Left lobe of liver (tissue), 2 donors: ENCODE measurements at regions not wholly inside any gene's neighbourhood (a gene's known extent, or its start where the extent isn't known, plus 50 kb on each side); places are given as distances from the start of the nearest gene placed in this dataset.

ENCODE experiments used
- ATAC-seq: fragments of 200-7000 bp; cut with Tn5 transposase; one replicate; pipeline ENCODE4 v1.9.1; 2020; ENCODE audit warnings: mild to moderate bottlenecking, moderate library complexity
- DNase-seq: peaks from one replicate; pipeline ENCODE4 v3.0.0-alpha.2; 2020; ENCODE audit warnings: low spot score
- donor health status: DM: no; HTN: no; CAD: no; lungs with moderate emphysema.
- donor health status: DM: no; HTN: yes; CAD: no.

DNA sequence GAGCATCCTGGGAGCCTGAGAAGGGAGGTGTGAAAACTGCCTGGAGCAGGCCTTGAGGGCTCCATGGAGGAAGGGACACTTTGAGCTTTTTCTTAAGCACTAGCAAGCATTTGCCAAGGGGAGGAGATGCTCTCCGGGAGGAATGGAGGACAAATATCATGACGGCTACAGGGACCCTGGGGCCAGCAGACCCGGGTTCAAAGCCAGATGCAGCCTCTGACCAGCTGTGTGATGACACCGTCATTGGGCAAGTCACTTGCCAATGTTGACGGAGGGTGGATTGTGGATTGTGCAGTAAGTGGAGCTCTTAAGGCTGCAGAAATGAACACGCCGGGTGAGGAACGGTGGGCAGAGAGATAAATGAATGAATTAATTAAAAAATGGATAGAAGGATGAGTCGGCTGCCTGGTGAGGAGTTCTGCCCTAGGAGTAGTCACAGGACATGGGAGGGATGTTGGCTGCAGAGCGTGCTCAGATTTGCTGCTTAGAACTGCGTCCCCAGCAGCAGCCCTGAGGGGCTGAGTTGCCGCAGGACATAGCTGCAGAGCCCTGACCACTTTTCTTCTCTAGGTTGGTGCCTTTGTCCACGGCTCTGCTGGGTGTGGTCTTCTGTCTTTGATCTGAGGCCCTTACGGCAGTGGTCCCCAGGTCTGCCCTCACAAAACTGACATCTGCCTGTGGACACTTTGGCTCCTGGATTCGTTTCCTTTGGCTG, 507.6 kb downstream of the NPHP4 start:
- no peak for ATAC-seq

DNA sequence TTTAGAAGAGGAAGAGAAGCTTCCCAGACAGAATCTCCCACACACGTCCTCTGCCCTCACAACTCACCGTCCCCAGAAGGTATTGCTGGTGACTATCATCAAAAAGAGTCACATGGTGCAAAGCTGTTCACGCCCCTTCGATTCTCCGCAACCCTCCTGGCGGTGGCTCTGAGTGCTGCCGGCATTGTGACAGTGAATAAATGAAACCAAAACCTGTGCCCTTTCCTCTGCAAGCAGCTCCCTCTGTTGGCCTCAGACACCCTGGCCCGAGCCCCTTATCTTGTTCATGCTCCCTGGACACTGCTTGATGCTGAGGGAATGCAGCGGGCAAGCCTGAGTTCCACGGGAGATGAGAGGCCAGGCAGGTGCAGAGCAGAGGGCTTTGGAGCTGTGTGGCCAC, 510.3 kb downstream of the NPHP4 start:
- DNase-seq: no peak
- ATAC-seq: peak; percentile 33

More for the DNA sequence above, 507.6 kb downstream of the NPHP4 start:
- DNase-seq: no peak

DNA sequence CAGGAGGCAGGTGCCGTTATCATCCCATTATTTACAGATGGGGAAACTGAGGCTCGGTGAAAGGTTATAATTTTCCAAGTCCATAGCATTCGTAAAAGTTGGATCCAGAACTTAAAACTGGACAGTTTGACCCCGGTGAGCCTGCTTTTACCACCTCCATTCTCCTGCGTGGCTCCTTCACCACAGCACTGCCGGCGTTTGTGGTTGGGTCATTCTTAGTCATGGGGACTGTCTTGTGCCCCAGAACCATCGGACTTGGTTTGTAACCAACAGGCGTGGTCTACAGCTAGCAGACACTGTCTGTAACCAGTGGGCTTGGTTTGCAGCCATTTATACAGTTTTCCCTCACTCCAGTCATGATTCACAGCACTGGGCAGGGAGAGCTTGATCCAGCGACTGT, 511.3 kb downstream of the NPHP4 start:
- no peak for ATAC-seq
- DNase-seq: no peak

- no peak for DNase-seq
- ATAC-seq: no peak
Measured at GRCh38 chr1:5479876-5480646, 512.2 kb downstream of the NPHP4 start.

GRCh38 chr1:5478961-5479360, 513.3 kb downstream of the NPHP4 start:
- no peak for ATAC-seq
- DNase-seq: no peak

GRCh38 chr1:5478156-5478695, 514.0 kb downstream of the NPHP4 start:
- DNase-seq (no peak), ATAC-seq (no peak)

DNA sequence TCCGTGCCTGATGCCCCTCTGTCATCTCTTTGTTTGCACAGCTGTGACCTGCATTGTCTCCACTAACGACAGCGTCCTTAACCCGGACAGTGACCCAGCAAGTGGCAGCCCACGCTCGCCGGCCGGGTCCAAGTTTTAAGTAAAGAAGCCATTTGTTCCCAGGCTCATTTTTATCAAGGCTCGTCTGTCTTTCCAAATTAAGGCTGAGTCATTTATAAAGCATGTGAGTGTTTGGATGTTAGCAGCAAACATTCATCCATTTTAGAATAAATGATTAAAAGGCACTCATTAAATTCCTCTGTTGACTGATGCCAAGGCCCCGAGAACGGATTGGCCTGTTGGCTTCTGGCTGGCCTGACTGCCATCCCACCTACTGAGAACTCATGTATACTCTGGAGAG, 514.5 kb downstream of the NPHP4 start:
- DNase-seq: no peak

DNA sequence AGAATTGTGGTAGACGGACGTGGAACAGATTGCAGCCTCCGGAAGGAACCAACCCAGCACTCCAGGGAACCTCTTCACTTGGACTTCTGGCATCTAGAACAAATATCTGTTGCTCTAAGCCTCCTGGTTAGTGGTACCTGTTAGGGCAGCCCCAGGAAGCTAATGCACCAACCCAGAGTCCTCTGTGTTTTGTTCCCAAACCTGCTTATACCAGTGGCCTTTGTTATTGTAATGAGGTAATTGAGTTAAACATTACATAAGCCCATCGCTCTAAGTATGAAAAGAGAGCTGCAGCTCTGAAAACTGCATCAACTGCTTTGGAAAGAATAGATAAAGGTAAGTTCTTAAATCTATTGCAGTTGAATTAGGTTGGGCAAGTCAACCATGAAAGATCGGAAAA, 516.7 kb downstream of the NPHP4 start:
- DNase-seq (no peak), ATAC-seq (no peak)

More for the DNA sequence above, 514.5 kb downstream of the NPHP4 start:
- no peak for ATAC-seq

- ATAC-seq (no peak), DNase-seq (no peak)
Measured at GRCh38 chr1:5473268-5473667, 519.0 kb downstream of the NPHP4 start.

GRCh38 chr1:5466487-5466886, 525.7 kb downstream of the NPHP4 start:
- ATAC-seq (no peak), DNase-seq (no peak)

GRCh38 chr1:5465281-5465711, 526.9 kb downstream of the NPHP4 start:
- ATAC-seq (no peak), DNase-seq (no peak)

DNA sequence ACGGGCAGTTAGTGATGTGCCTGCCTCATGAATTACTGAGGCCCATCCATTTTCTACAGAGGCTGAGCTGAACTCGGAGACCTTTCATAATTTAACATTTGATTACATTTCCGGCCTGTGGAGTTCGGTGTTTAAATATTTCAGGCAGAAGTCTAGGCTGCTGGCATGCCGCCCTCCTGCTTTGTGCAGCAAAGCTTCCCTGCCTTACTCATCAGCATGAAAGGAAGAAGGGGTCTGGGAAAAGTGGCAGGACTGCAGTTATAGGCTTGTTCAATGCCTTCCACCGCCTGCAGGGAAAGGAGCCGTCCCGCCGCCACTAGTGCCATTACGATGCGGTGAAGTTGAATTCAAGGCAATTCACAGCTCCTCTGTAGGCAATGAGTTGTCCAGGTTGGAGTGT, 527.9 kb downstream of the NPHP4 start:
- ATAC-seq: no peak
- no peak for DNase-seq

DNA sequence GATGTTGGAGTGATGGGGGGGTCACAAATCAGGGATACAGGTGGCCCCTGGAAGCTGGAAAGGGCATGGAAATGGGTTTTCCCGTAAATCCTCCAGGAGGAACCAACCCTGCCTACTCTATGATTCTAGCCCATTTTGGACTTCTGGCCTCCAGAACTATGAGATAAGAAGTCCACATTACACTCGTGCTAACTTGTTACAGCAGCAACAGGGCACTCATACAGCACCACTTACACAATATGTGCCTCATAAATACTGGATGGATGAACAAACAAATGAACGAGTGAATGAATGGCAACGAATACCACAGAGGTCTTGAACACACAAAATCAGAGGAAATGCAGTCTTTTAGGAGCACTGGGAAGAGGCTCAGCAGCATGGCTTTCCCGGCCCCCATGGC, 531.3 kb downstream of the NPHP4 start:
- DNase-seq (no peak), ATAC-seq (no peak)

DNA sequence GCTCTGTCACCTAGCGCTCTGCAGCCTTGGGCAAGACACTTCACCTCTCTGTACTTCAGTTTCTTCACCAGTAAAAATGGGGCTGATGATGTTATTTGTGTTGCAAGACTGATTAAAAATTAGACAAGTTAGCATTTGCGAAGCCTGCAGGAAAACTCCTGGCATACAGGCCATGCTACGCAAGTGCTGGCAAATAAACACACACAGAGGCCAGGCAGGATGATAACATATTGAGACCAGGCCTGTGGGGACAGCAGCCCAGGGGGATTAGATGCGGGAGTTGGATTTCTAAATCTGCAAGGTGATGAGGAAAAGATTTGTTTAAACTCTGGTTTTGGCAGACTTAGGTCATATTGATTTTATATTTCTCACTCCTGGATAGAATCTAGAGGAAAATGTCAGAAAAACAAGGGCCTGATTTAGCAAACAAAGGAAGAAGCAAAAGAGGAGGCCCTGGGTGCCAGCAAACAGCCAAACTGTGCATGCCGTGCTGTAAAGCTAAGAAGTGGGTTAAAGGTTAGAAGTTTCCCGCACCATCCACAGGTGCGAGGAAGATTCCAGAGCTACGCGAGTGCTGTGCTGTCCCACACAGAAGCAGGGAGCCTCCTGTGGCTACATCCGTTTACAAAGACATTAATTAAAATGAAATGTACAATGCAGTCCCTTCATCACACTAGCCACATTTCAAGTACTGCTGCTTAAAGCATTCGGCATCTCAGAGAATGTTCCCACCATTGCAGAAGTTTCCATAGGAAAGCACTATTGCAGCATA, 532.2 kb downstream of the NPHP4 start:
- no peak for DNase-seq
- no peak for ATAC-seq

- no peak for ATAC-seq
Measured at GRCh38 chr1:5458248-5458647, 534.0 kb downstream of the NPHP4 start.

DNA sequence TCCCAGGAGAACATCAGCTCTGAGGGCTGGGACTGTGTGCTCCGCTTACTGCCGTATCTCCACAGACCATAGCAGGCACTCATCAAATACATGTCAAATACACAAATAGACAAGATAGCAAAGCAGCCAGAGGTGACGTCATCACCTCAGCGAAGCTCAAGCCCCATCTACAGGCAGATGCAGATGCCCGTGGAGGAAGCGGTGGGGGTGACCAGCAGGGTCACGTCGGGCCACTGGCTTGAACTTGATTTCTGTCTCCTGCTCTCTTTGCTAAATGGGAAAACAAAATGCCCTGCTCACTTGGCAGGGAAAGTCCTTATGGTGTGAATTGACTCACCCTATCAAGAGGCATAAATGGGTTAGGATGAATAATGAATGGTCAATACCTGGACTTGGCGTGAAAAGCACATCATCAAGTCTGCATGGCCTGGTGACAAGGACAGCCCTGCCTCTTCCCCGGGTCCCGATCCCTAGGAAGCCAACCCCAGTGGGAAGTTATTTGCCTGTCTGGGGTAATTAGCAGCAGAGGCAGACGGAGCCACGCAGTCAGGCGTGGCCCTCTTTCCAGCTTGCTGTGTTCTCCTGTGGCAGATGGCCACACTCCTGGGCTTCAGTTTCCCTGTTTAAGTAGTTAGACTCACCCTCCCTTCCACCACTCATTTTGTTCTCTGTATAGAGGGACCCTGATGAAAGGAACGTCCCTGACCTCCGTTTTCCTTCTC, 536.0 kb downstream of the NPHP4 start:
- ATAC-seq (peak; percentile 22), DNase-seq (no peak)

More at GRCh38 chr1:5458248-5458647, 534.0 kb downstream of the NPHP4 start:
- DNase-seq: no peak

DNA sequence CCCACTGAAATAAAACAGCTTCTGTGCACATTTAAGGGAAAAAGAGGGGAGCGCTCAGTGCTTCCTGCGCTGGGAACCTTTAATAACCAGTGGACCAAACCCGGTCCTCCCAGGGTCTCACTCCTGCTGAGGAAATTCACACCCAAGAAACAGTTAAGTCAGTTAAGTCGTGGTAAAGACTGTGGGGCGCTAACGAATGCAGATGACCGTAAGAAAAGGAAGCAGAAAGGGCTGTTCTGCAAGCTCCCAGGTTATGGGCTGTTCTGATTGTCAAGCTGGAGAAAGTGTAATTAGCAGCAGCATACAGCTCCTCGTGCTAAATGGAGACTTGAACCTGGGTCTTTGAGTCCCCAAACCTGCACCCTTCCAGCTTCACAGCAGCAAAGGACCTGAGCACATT, 536.6 kb downstream of the NPHP4 start:
- no peak for ATAC-seq
- DNase-seq: no peak

DNA sequence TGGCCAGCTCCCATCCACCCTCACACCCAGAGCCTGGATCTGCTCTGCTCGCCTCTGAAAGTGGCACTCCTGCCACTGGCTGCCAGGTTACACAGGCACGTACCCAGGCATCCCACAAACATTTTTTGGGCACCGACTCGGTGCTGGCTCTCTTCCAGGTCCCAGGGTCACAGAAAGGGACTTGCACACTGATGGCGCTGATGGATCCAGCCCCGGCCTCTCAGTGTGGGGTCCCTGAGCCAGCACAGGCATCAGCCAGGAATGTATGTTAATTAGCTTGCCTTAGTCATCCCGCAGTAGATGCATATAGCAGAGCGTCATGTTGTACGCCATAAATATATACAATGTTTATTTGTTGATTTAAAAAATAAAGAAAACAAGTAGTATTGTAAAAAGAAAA, 537.2 kb downstream of the NPHP4 start:
- DNase-seq (no peak), ATAC-seq (no peak)

- ATAC-seq (no peak), DNase-seq (no peak)
Measured at GRCh38 chr1:5453347-5453746, 538.9 kb downstream of the NPHP4 start.

- no peak for ATAC-seq
- no peak for DNase-seq
Measured at GRCh38 chr1:5451671-5452070, 540.6 kb downstream of the NPHP4 start.

GRCh38 chr1:5448486-5448885, 543.7 kb downstream of the NPHP4 start:
- DNase-seq: no peak
- ATAC-seq: no peak
